K562 (cell line): ENCODE measurements at regions not wholly inside any gene's neighbourhood (a gene's known extent, or its start where the extent isn't known, plus 50 kb on each side); places are given as distances from the start of the nearest gene placed in this dataset.

Experiments used
- ATAC-seq: fragments of 200-7000 bp; cut with Tn5 transposase; 3 replicates; pipeline ENCODE4 v1.9.1; 2020; ENCODE audit warnings: moderate library complexity
- BruUV-seq: library from RNA; stranded (reverse); fragments of 400-500 nt; replicated peaks from 2 replicates; lab custom pipeline; 2021; lab: Mats Ljungman, UMichigan
- CTCF ChIA-PET: fragments of 300-600 bp; formaldehyde crosslinking; extraction: SDS; loops from one replicate; lab custom pipeline; 2021; ENCODE audit warnings: low intra/inter-chr PET ratio; lab: Yijun Ruan, JAX
- POLR2A ChIA-PET: fragments of 300-600, 350-650 bp; sonication (Branson Sonifier 250); formaldehyde crosslinking; extraction: SDS; loops from one replicate; lab custom pipeline; 2021; ENCODE audit warnings: antibody characterized with exemption, inconsistent platforms; lab: Yijun Ruan, JAX
- DNase-seq, 4 experiments: peaks; one replicate each; pipeline versions ENCODE4 v3.0.0 to v3.0.0-alpha.2; 2011 to 2018; ENCODE audit warnings: low spot score in 3 of 4, mixed read lengths in 3 of 4; ENCODE audit errors: extremely low read depth in 1 of 4
- FAIRE-seq: peaks from 2 replicates; lab custom pipeline; 2011; peaks lifted over from hg19 to GRCh38; lab: Jason Lieb, UNC
- H2AFZ ChIP-seq: 2 replicates; pipeline ENCODE4 v1.6.0; 2011; ENCODE audit warnings: low read depth, low read length, control low read depth, inconsistent platforms
- H3K27ac ChIP-seq: fragments of 200-600 bp; 3 replicates; pipeline ENCODE4 v1.8.0; 2011; ENCODE audit warnings: low read depth, mild to moderate bottlenecking, control low read depth, inconsistent platforms, low read length, moderate library complexity, mixed read lengths; ENCODE audit errors: extremely low read depth
- H3K27me3 ChIP-seq, 2 experiments: fragments of 300-600 bp in 1 of 2; 2 replicates in 1 of 2; 3 replicates in 1 of 2; pipeline versions ENCODE4 v1.6.0 to v1.8.0; 2011; ENCODE audit warnings: inconsistent platforms in 2 of 2, low read length in 2 of 2, mild to moderate bottlenecking in 1 of 2, mixed read lengths in 1 of 2, moderate library complexity in 1 of 2; ENCODE audit not compliant: control insufficient read depth in 2 of 2, insufficient read depth in 2 of 2
- H3K36me3 ChIP-seq: fragments of 300-600 bp; 3 replicates; pipeline ENCODE4 v1.8.0; 2011; ENCODE audit warnings: mild to moderate bottlenecking, low read length, inconsistent platforms; ENCODE audit not compliant: control insufficient read depth, insufficient read depth
- H3K4me1 ChIP-seq, 2 experiments: fragments of 200-600 bp in 1 of 2; replicated peaks in 1 of 2; 2 replicates in 1 of 2; 3 replicates in 1 of 2; pipeline versions ENCODE4 v1.5.1 to v1.8.0; 2011; ENCODE audit warnings: inconsistent platforms in 2 of 2, low read length in 2 of 2, mild to moderate bottlenecking in 1 of 2, mixed read lengths in 1 of 2, moderate library complexity in 1 of 2; ENCODE audit not compliant: control insufficient read depth in 2 of 2, insufficient read depth in 2 of 2
- H3K4me2 ChIP-seq: 2 replicates; pipeline ENCODE4 v1.6.1; 2011; ENCODE audit warnings: low read length, control low read depth, inconsistent platforms, mixed read lengths; ENCODE audit not compliant: insufficient read depth
- H3K4me3 ChIP-seq: fragments of 200-600 bp; sonication (generic), shearing (Covaris generic); 2 replicates; pipeline ENCODE4 v1.5.1; 2016; ENCODE audit warnings: control low read depth, inconsistent platforms
- H3K79me2 ChIP-seq: fragments of 200-600 bp; 3 replicates; pipeline ENCODE4 v1.8.0; 2011; ENCODE audit warnings: low read length, inconsistent platforms; ENCODE audit not compliant: control insufficient read depth, insufficient read depth
- H3K9ac ChIP-seq, 2 experiments: 2 replicates each; pipeline versions ENCODE4 v1.6.0 to v1.6.1; 2011; ENCODE audit warnings: low read depth in 2 of 2, low read length in 2 of 2, control low read depth in 1 of 2, inconsistent platforms in 1 of 2, mild to moderate bottlenecking in 1 of 2, mixed read lengths in 1 of 2; ENCODE audit not compliant: insufficient read depth in 1 of 2
- H3K9me1 ChIP-seq: one replicate; pipeline ENCODE4 v1.6.0; 2011; ENCODE audit warnings: inconsistent platforms, mild to moderate bottlenecking, low read length, moderate library complexity; ENCODE audit not compliant: control insufficient read depth, insufficient read depth
- H3K9me3 ChIP-seq: replicated peaks from 2 replicates; pipeline ENCODE4 v1.5.1; 2011; ENCODE audit warnings: low read depth, low read length, inconsistent platforms; ENCODE audit not compliant: control insufficient read depth, insufficient read depth
- H4K20me1 ChIP-seq: replicated peaks from 2 replicates; pipeline ENCODE4 v1.6.1; 2011; ENCODE audit warnings: low read length, inconsistent platforms, mixed read lengths; ENCODE audit not compliant: control insufficient read depth, insufficient read depth
- CTBP1 ChIP-seq: fragments of 450-650 bp; IDR thresholded peaks from 2 replicates; pipeline ENCODE4 v1.6.1; 2016; ENCODE audit warnings: borderline replicate concordance
- HOXB6 ChIP-seq: fragments of 250-450 bp; sonication (Bioruptor Pico); IDR thresholded peaks from 2 replicates; pipeline ENCODE4 v1.5.1; 2022; ENCODE audit warnings: mild to moderate bottlenecking, borderline replicate concordance
- PRPF4 ChIP-seq: fragments of 200-400 bp; formaldehyde crosslinking; IDR thresholded peaks from one replicate; pipeline ENCODE4 v1.6.1; 2017; ENCODE audit warnings: low read length, low read depth, mild to moderate bottlenecking; ENCODE audit not compliant: insufficient read depth, poor library complexity, severe bottlenecking
- RAD21 ChIP-seq, 2 experiments: fragments of 250-450 bp in 1 of 2; fragments of 450-650 bp in 1 of 2; sonication (Bioruptor Pico) in 1 of 2; formaldehyde crosslinking in 1 of 2; IDR thresholded peaks in 1 of 2; conservative IDR thresholded peaks in 1 of 2; 2 replicates each; pipeline versions ENCODE4 v1.4.0 to v1.8.0; 2020 to 2022; ENCODE audit warnings: mild to moderate bottlenecking in 2 of 2, moderate library complexity in 1 of 2
- SIN3A ChIP-seq, 2 experiments: fragments of 150-350 bp in 1 of 2; IDR thresholded peaks; 2 replicates each; pipeline ENCODE4 v1.6.1; 2011 to 2016; ENCODE audit warnings: borderline replicate concordance in 2 of 2, low read depth in 2 of 2, low read length in 2 of 2, mild to moderate bottlenecking in 2 of 2, moderate library complexity in 2 of 2; ENCODE audit not compliant: control insufficient read depth in 1 of 2
- SMC3 ChIP-seq: conservative IDR thresholded peaks from 2 replicates; pipeline ENCODE4 v1.6.1; 2011; ENCODE audit warnings: low read depth, low read length, improper control_type of control experiment; ENCODE audit not compliant: insufficient read depth
- ZNF23 ChIP-seq: fragments of 250-450 bp; sonication (Bioruptor Pico); IDR thresholded peaks from 2 replicates; pipeline ENCODE4 v1.4.0; 2020; ENCODE audit warnings: mild to moderate bottlenecking
- WGBS: fragments of 100-300 bp; shearing (Covaris generic); methylation state at CpG from one replicate; pipeline ENCODE4 v1.1.6; 2016; ENCODE audit warnings: low coverage, mixed read lengths; ENCODE audit not compliant: insufficient coverage; ENCODE audit errors: missing lambda C conversion rate; 5-methylcytosine and 5-hydroxymethylcytosine counted together
- in situ Hi-C: fragments of 300-500 bp; cut with MboI; formaldehyde crosslinking; loops from 4 replicates; pipeline ENCODE4 v1.15.0; 2018; ENCODE audit warnings: inconsistent platforms, mixed read lengths
- intact Hi-C: fragments of 100-400 bp; cut with micrococcal nuclease; formaldehyde crosslinking; loops from 2 replicates; pipeline ENCODE4 v1.14.2; 2022
- TF ChIP-seq, protein P1 (sequence below), 3 experiments: IDR thresholded peaks in 2 of 3; conservative IDR thresholded peaks in 1 of 3; 2 replicates each; pipeline ENCODE4 v1.5.1; 2011 to 2012; ENCODE audit warnings: low read length in 3 of 3, mild to moderate bottlenecking in 3 of 3, control low read depth in 2 of 3, improper control_type of control experiment in 1 of 3, inconsistent platforms in 1 of 3, low read depth in 1 of 3, mixed read lengths in 1 of 3, moderate library complexity in 1 of 3; ENCODE audit not compliant: insufficient read depth in 2 of 3

DNA sequence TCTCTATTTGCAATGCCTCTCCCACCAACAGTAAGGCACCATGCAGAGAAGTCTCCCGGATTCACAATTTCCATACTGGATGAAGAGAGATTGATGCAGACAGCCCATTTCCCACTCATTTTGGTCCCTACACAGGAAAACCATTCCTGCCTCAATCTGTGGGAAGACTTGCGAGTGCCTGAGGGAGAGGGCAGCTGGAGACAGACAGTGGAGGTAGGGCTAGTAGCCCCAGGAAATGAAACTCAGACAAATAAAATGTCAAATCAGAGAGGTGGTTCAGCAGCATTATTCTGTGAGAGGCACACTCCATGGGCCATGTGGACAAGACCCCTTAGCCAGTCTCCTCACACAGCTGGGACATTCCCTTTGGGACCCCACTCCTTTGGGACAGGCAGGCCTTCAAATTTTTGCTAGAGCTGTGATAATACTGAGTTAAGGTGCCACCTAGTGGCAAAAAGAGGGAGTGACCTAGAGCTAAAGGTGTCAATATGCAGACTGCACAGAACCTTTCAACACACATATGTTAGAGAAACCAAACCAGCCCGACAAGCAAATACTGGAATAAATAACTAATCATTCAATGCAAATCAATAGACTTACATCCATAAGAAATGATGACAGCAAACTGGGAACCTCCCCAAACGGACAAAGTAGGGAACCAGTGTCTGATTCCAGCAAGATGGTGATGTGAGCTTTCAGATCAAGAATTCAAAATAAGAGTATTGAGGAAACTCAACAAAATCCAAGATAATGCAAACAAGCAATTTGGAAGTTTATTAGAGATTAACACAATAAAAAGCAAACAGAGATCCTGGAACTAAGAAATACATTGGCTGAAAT, 1865.3 kb upstream of the AGA start:
- H3K27ac ChIP-seq = no peak overlapping the region
- in situ Hi-C loops = no loop called here
- DNase-seq = peak; percentile 10 to 42 (median 30)
- H2AFZ ChIP-seq = no peak overlapping the region
- no TSS peak for BruUV-seq
- WGBS = 0% methylated on average over 4 of the region's 4 CpGs
- H3K4me3 ChIP-seq = no peak overlapping the region
- H3K9me3 ChIP-seq = no peaks in the 10 kb centered on the region
- intact Hi-C loops = loop anchor here (5.0 to 10.0 kb wide), 2 partner anchors 1753 to 1930 kb away; no protein-coding TSS in a partner anchor
- TF ChIP-seq, protein P1, sequence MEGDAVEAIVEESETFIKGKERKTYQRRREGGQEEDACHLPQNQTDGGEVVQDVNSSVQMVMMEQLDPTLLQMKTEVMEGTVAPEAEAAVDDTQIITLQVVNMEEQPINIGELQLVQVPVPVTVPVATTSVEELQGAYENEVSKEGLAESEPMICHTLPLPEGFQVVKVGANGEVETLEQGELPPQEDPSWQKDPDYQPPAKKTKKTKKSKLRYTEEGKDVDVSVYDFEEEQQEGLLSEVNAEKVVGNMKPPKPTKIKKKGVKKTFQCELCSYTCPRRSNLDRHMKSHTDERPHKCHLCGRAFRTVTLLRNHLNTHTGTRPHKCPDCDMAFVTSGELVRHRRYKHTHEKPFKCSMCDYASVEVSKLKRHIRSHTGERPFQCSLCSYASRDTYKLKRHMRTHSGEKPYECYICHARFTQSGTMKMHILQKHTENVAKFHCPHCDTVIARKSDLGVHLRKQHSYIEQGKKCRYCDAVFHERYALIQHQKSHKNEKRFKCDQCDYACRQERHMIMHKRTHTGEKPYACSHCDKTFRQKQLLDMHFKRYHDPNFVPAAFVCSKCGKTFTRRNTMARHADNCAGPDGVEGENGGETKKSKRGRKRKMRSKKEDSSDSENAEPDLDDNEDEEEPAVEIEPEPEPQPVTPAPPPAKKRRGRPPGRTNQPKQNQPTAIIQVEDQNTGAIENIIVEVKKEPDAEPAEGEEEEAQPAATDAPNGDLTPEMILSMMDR (IDR thresholded peaks at IDR 0.05 in 2 of 3, conservative IDR thresholded peaks at IDR 0.05 in 1 of 3; ENCODE audit: insufficient read depth in 2 of 3, low read depth in 1 of 3, low read length in 3 of 3) = peak; percentile 12 to 61 (median 39); a peak in 3 of 6 replicates
- TF ChIP-seq ZNF23 (CRISPR knock-in tag) = no peak
- TF ChIP-seq RAD21 (CRISPR knock-in tag; conservative IDR thresholded peaks at IDR 0.05 in 1 of 2, IDR thresholded peaks at IDR 0.05 in 1 of 2) = peak in 1 of 2 experiments; percentile 49; a peak in 2 of 4 replicates
- TF ChIP-seq SIN3A (IDR thresholded peaks at IDR 0.05; ENCODE audit: borderline replicate concordance in 2 of 2, control insufficient read depth in 1 of 2, low read depth in 2 of 2, low read length in 2 of 2) = no peak
- TF ChIP-seq HOXB6 = no peak
- TF ChIP-seq CTBP1 = no peak
- no peak for TF ChIP-seq PRPF4
- TF ChIP-seq SMC3 = 0 out of 2 replicates have a peak, but pooled peaks have one; percentile 15
- no peaks in the 10 kb centered on the region for H3K79me2 ChIP-seq
- H3K4me2 ChIP-seq = no peak overlapping the region
- H4K20me1 ChIP-seq = no peaks in the 10 kb centered on the region
- H3K27me3 ChIP-seq = no peaks in the 10 kb centered on the region
- no peak overlapping the region for H3K9ac ChIP-seq
- ATAC-seq = peak; percentile 49; the same call in 1 of the 3 replicates
- H3K9me1 ChIP-seq = no peaks in the 10 kb centered on the region
- ChIA-PET POLR2A (no interaction called here), CTCF (no interaction called here)
- FAIRE-seq = peak; percentile 11
- H3K36me3 ChIP-seq = no peaks in the 10 kb centered on the region
- H3K4me1 ChIP-seq = no peaks in the 10 kb centered on the region
